ENCODE measurements at regions not wholly inside any gene's neighbourhood (a gene's known extent, or its start where the extent isn't known, plus 50 kb on each side); places are given as distances from the start of the nearest gene placed in this dataset.

DNA sequence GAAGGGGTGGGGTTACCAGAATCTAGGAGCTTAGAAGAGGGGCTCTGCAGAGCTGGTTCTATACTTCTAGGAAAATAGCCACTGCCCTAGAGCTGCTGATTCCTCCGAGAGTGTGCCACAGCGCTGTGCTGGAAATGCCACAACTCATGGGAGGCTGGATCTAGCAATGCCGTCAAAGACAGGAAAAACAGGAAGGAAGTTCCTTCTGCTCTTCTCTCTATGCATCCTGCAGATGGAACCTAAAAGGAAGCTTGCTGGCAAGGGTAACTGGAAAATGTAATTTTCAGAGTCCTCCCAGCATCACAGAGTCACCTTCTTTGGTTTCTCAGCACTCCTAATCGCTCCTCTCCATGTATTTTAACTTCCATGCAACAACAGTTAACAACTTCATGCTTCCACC lies 121.2 kb upstream of the TLL1 start:
- intact Hi-C loops (cut with DNase I), result no loop called here
- no peak for DNase-seq

DNA sequence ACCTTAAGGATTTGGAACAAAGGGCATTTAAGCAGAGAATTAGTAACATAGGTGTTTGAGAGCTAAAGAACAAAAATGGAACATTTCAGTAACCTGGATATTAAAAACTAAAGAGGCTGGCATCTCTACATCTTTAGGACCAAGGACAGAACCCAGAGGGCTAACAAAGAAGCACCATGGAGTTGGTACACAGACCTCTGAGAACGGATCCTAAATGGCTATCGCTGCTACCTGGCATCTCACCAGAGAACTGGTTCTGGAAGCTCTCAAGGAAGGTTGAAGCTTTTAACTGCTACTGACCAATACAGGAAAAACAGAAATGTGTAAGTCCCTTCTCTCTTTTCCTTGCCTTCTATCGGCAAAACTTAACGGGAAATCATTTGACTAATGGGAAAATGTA lies 118.4 kb upstream of the TLL1 start:
- no peak for DNase-seq
- intact Hi-C loops (cut with DNase I), result no loop called here

DNA sequence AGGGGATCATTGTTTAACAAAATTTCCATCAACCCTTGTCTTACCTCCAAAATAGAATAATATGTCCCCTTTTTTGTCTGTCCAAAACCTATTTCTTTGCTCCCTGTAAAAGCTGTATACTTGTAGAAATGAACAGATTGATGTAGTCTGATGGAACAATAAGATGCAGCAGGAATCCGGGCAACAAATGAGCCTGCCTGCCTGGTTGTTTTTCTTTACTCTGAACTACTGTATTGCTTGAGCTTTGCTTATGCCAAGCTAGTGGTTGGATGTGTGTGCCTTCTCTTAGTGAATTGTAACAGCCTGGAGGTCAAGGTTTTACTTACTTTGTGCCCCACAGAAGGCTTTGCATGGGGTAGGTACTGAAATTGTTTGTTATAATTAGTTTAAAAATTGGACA lies 116.2 kb upstream of the TLL1 start:
- no peak for DNase-seq
- intact Hi-C loops (cut with DNase I), result no loop called here

DNA sequence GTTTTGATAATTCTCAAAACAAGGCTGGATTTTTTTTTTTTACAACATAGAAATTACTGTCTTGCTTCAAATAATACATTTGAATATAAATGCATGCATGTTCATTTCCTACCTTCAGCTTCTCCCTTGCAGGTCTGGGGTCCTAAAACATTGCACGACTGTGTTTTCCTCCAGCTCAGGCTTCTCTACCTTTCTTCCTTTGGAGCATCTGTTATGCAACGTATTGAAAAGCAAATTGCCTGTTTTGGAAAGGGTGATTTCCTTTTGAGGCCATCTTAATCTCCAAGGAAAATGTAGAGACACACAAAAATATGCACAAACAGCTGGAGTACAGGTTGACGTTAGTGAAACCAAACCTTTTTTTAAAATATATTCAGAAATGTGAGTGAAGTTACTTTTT lies 115.6 kb upstream of the TLL1 start:
- no peak for DNase-seq
- intact Hi-C loops (cut with DNase I), result no loop called here

DNA sequence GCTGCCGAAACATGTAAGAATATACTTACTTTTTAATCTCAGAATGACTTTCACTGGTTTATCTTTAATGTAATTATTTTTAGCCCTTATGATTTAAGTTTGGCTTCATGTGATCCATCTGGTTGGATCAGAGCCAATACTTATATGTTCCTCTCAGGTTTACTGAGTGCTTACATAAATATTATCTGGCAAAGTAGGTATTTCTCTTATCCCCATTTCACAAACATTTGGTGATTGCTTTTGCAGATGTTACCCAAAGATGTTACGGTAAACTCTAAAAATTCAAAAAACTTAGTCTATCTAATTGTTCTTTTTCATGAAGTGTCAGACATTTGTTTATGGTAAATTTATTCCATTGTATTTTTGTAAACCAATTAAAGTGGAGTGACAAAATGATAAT lies 115.0 kb upstream of the TLL1 start:
- DNase-seq, result no peak
- intact Hi-C loops (cut with DNase I), result no loop called here

DNA sequence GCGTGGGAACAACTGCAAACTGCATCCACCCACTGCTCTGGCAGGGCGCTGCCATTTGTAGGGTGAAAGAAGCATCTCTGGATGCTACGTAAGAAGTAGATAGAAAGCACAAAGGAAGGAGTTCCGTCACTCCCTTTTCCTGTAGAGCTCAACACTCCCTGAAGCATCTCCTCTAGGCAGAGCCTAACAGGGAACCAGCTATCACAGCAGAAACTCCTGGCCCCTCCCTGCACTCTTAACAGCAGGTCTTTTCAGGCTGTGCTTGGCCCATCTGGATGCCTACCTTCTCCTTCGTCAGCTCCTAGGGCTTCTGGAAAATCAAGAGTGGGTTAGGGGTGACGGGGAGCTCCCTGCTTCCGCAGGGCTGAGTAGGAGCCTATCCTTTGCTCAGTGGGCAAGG lies 112.9 kb upstream of the TLL1 start:
- DNase-seq, result no peak
- intact Hi-C loops (cut with DNase I), result no loop called here

DNA sequence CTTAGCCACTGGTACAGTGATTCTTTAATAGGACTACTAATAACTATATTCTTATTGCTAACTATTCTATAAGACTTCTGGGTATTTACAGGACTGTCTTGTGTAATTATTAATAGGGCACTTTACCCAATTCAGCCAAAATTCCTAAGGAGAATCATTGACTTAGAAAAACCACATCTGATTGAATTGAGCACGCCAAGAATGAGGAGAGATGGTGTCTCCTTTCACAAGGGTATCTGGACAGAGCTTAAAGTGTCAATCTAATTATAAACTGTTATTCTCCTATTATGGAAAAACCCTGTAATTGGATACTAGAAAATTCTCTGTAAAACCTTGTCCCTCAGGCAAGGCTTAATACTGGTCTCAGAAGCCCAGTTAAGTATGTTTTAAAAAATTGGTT lies 111.1 kb upstream of the TLL1 start:
- DNase-seq, result no peak
- intact Hi-C loops (cut with DNase I), result no loop called here

DNA sequence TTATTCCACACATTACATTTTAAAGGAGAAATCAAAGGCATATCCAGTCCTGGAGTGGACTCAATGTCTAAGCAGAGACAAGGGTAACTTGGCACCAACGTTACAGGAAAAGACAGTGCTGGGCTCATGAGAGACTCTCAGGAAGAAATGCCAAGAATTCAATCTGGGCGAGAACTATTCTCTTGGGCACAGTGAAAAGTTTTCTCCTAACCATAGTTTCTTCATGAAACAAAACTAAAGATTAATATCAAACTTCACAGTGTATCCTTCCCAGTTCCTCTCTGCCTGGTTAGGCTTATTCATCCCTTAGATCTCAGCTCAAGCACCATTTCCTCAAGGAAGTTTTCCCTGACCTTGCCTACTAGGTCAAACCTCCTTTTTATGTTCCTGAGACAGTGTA lies 109.4 kb upstream of the TLL1 start:
- no peak for DNase-seq
- intact Hi-C loops (cut with DNase I), result no loop called here

DNA sequence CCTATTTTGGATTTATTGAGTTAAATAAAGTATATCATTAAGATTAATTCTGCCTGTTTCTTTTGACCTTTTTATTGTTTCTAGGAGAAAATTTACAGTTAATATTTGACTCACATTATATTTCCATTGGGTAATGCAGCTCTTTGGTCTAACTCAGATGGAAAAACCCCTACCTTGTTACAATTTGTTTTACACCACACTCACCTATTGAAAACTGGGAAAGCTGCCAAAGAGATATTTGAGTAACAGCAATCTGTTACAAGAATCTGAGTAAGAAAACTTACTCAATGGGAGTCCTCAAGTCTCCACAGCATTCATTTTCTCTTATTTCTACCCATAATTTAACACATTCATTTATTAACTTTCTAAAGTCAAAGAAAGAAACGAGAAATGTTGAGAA lies 108.0 kb upstream of the TLL1 start:
- no peak for DNase-seq
- intact Hi-C loops (cut with DNase I), result no loop called here

DNA sequence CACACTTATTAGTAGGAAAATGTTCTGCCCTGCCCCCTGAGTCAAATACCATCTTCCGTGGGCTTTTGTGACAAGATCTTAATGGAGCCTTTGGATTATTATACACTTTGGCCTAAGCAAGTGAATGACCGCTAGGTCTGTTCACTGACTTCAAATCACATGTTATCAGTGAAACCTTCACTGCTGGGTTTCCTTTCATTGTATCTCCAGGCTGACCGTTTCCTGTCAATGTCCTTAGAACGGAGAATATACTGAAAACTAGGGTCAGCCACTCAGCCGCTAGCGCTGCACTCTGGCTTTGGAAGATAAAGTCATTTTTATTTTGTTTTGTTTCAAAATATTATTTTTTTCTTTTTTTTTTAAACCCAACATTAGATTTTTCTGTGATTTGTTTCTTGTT lies 107.0 kb upstream of the TLL1 start:
- DNase-seq, result no peak
- intact Hi-C loops (cut with DNase I), result no loop called here

DNA sequence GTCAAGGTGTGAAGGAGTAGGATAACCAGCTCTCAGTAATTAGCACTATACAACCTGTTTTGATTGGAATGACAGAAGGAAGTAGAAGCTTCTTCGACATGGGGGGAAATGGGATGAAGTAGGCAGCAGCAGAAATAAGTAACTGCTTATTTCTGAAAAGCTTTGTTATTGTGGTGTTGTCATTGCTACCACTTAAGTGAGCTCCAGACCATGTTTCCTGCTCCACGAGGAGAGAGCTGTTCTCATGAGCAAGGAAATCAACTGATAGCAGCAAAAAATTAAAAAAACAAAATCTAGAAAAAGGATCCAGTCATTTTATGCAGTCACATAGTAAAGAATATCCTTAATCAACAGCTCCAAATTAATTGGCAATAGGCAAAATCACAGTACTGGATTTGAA lies 106.1 kb upstream of the TLL1 start:
- DNase-seq, result no peak
- intact Hi-C loops (cut with DNase I), result no loop called here

DNA sequence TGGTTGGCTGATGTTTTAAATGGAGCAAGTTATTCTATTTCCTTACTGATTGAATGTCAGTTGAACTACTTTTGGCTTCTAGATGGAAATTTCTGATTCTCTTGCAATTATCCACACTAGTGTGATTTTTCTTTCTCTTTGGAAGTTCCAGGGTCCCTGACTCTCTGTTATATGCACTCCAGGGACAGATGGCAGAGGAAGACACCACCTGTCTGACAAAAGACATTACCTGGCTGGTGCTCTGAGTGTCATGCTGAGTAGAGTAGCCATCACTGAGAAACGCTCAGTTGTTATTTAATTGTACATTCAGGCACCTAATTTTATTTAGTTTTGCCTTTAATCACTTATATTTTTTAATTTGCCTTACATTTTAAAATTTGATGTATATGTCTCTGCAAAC lies 105.4 kb upstream of the TLL1 start:
- DNase-seq, result no peak
- intact Hi-C loops (cut with DNase I), result no loop called here

DNA sequence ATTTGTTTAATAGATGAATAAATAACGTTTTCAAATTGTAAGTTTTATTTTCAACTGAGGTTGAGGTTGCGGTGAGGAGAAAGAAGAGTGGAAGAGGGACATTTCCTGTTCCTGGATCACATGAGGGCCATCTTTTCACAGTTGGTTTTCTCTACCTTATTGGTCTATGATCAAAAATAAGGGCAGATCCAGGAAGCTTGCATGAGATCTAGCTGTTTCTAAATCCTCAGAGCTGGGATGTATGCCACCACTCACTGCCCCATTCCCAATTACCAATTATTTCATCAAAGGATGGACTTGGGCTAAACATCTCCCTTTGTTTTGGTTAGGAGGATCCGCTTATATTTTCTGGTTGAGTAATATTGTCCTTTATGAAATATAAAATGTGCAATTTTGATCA lies 104.8 kb upstream of the TLL1 start:
- no peak for DNase-seq
- intact Hi-C loops (cut with DNase I), result no loop called here

DNA sequence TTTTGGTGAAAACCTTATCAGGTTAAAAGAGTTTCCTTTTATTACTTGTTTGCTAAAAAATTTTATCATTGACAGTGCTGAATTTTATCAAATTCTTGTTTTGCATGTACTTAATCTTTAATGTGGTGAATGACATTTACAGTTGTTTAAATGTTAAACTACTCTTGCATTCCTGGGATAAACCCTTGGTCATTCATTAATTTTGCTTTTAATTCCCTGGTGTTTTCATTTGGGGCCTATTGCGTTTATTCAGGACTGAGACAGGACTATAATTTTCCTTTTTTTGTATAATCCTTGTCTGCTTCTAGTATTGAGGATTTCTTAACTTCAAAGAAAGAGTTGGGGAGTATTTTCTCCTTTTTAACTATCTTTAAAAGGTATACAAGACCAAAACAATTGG lies 98.7 kb upstream of the TLL1 start:
- DNase-seq, result no peak
- intact Hi-C loops (cut with DNase I), result no loop called here

DNA sequence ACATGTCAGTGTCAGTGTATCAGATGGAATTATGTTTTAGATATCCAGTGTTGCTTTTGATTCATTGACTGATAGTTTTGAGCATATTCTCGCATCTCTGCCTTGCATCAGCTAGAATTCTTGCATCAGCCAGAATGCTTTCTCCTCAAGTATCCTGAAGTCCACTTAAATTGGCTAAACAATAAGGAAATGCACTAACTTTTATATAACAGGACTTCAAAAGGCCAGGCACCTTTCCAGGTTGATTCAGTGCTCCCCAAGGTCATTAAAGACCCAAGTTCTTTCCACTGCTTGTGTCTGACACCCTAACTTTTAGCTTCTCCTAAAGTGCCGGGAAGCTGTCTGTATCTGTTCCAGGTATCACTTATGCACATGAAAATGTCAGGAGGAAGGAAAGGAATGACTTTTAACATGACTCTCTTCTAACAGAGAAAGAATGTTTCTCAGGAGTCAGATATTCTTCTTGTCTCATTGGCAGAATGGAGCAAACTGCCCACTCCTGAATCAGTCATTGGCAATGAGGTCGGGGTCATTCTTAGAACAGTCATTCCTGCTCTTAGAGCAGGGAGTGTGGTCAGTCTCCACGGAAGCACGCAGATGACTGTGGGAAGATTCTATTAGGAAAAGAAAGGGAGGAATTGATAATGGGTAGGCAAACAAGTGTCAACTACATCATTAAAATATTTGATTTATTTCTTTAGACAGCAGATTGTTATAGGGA lies 92.9 kb upstream of the TLL1 start:
- DNase-seq, result no peak
- intact Hi-C loops (cut with DNase I), result no loop called here

DNA sequence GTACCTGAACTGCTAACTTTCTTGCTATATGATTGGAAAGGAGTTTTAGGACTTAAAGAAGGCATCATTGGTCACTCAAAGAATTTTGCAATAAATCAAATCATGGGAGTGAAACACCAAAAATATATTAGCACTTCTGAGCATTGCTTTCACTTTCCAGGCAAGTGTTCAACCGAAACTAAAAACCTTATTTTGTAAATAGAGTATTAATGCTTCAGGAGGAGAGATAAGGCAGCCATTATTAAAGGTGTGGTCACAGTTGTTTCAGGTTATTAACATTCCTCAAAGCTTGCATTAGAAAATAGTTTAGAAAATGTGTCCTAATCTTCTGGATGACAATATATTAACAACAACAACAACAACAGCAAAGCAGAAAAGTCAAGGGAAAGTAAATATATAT lies 92.3 kb upstream of the TLL1 start:
- intact Hi-C loops (cut with DNase I), result no loop called here

DNA sequence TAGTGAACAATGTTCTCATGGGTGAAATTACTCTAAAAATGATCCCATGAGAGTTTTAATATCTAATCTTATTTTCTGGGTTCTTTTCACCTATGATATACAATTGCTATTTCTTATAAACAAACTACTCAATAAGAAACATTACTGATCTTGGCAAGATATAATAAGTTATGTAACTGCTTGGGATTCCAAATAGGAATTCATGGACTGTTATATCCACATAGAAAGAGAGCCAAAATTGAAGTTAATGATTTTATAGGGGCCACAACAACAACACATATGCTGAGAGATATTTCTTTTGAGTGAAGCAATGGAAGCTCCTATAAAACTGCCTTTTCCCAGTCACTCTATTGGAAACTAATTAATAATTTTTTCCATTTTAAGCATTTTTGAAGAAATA lies 90.4 kb upstream of the TLL1 start:
- intact Hi-C loops (cut with DNase I), result no loop called here
- DNase-seq, result no peak

More for the DNA sequence above, 92.3 kb upstream of the TLL1 start:
- no peak for DNase-seq

DNA sequence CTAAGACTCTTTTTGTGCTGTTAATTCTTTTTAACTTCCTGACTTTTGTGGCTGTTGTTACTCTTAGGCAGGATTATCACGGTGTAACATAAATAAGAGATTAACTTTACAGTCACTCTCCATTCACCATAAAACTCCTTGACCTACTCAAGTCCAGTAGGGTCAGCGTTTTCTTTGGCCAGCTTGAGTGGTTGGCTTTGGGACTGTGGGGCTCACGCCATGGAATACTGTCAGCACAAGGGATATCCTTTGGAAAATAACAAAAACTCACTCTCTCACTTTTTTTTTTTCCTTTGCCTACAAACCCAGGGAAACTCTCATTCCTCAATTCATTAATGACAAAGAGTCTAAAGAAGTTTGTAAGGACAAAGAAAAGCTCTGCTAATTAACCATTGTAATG lies 89.4 kb upstream of the TLL1 start:
- DNase-seq, result no peak
- intact Hi-C loops (cut with DNase I), result no loop called here

DNA sequence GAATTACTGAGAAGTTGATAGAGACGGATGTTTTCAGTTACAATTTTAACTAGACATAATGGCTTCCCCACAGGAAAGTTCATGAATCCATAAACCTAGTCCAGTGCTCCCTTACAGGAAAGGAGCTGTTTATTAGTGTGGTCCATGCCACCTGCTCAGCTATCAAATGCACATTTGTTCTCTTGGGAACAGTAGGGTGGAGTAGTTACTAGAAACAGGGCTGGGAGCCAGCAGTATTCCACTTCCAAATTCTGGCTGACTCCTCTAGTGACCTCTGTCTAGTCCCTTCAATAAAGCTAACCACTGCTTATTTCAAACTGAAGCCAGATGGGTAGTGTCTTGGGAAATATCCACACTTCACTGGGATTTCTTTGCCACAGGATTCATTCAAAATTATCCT lies 88.4 kb upstream of the TLL1 start:
- intact Hi-C loops (cut with DNase I), result no loop called here

DNA sequence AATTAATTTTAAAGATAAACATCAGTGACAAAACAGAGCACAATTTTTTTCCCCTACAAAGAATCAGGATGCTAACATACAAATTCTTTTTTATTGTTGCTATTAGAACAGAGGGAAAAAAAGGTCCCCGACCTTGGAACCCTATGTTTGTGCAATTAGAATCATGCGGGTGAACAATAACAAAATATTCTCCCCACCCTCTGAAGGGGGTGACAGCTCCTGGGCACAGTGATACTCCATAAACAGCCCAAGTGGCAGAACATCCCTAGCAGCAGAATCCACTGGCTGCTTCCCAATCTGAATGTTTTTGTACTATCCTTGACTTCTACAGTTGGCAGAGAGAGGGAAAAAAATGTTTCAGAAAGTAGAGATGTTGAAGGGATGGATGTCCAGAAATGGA lies 87.7 kb upstream of the TLL1 start:
- DNase-seq, result no peak
- intact Hi-C loops (cut with DNase I), result no loop called here

More for the DNA sequence above, 88.4 kb upstream of the TLL1 start:
- DNase-seq, result no peak

DNA sequence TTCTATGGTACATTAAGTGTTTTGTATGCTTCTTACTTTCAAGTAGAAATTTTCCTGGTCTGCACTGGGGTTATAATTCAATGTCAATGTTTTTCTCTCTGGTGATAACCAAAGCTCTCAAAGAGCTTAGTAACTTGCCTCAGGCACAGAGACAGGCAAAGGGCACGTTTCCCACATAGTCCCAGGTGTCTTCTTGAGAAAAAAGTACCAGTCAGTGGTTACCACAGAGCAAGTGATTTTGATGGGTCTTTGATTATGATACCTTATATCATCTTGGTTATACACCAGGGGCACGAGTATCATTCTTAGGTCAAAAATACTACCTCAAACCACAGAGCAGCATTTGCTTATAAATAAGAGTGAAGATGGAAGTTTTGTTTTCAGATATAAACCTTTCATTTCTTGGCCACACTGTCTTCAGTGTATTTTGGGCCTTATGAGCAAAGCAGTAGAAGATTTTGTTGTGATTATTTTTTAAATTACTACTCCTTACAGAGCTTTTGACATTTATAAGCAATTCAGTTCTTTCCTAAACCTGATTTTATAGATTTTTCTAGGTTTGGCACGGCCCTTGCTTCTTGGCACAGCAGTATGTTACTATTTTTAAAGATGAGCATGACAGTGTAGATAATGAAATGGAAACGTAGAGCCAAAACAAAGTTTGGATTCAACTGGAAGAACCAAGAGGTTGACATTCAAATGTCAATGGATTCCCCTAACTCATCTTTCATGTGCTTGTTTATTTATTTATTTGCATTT lies 85.3 kb upstream of the TLL1 start:
- intact Hi-C loops (cut with DNase I), result no loop called here

More for the DNA sequence above, 85.3 kb upstream of the TLL1 start:
- no peak for DNase-seq
